Spleen (tissue), 7 donors: ENCODE measurements at regions not wholly inside any gene's neighbourhood (a gene's known extent, or its start where the extent isn't known, plus 50 kb on each side); places are given as distances from the start of the nearest gene placed in this dataset.

Source experiments
- POLR2A ChIP-seq, 3 donors: fragments of 450-650 bp; IDR thresholded peaks; one replicate each; pipeline ENCODE4 v1.5.1; 2017; ENCODE audit warnings: antibody characterized with exemption in 3 of 3, mild to moderate bottlenecking in 1 of 3
- POLR2AphosphoS5 ChIP-seq, 3 donors: sonication (generic); formaldehyde crosslinking; IDR thresholded peaks; one replicate each; pipeline ENCODE4 v1.5.1; 2017; ENCODE audit warnings: antibody characterized with exemption in 3 of 3
- TF ChIP-seq, protein P1 (sequence below), 11 experiments: fragments of 200-600 bp in 7 of 11; fragments of 450-650 bp in 4 of 11; sonication (generic) in 4 of 11; IDR thresholded peaks in 8 of 11; conservative IDR thresholded peaks in 3 of 11; 1 replicate in 7 of 11; 2 replicates in 4 of 11; pipeline versions ENCODE4 v1.4.0 to v1.8.0; 2016 to 2021; ENCODE audit warnings: antibody characterized with exemption in 11 of 11, inconsistent platforms in 4 of 11, mild to moderate bottlenecking in 1 of 11
- donor health status: DM: no; HTN: no; CAD: no; lungs with moderate emphysema.
- donor health status: DM: no; HTN: no; CAD: no.
- donor health status: DM: no; HTN: no; CAD: no.

DNA sequence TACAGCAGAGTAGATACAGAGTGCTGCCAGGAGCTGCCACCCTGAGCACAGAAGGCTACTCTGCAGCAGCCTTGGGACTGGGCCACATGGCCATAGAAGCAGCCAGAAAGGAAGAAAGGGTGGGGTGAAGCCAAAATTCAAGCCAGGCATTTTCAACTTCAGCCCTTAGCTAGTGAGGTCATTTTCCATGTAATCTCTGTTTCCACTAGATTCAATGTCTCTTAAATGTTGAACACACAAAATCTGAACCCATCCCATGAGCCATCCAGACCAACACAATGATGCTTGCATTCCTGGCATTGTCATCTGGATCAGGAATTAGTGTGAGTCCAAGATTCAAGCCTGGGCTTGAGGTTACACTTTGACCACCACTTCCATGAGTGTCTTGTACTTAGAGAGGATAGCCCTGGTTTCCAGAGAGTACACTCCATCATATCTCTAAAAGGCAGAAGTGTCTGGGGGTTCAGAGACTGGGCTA lies 243.6 kb downstream of the OSR1 start:
- TF ChIP-seq, protein P1, sequence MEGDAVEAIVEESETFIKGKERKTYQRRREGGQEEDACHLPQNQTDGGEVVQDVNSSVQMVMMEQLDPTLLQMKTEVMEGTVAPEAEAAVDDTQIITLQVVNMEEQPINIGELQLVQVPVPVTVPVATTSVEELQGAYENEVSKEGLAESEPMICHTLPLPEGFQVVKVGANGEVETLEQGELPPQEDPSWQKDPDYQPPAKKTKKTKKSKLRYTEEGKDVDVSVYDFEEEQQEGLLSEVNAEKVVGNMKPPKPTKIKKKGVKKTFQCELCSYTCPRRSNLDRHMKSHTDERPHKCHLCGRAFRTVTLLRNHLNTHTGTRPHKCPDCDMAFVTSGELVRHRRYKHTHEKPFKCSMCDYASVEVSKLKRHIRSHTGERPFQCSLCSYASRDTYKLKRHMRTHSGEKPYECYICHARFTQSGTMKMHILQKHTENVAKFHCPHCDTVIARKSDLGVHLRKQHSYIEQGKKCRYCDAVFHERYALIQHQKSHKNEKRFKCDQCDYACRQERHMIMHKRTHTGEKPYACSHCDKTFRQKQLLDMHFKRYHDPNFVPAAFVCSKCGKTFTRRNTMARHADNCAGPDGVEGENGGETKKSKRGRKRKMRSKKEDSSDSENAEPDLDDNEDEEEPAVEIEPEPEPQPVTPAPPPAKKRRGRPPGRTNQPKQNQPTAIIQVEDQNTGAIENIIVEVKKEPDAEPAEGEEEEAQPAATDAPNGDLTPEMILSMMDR (IDR thresholded peaks at IDR 0.05 in 8 of 11, conservative IDR thresholded peaks at IDR 0.05 in 3 of 11): no peak
- TF ChIP-seq POLR2A (IDR thresholded peaks at IDR 0.05) (no peak), POLR2AphosphoS5 (IDR thresholded peaks at IDR 0.05) (no peak)
